OCI-LY1 (cell line): ENCODE measurements at regions not wholly inside any gene's neighbourhood (a gene's known extent, or its start where the extent isn't known, plus 50 kb on each side); places are given as distances from the start of the nearest gene placed in this dataset.

Source experiments
- H2AFZ ChIP-seq: fragments of 200-600 bp; sonication (generic), shearing (Covaris generic); 2 replicates; pipeline ENCODE4 v1.6.0; 2014; ENCODE audit warnings: antibody characterized with exemption, mild to moderate bottlenecking, low read length
- H3F3A ChIP-seq: fragments of 200-600 bp; sonication (generic), shearing (Covaris generic); 2 replicates; pipeline ENCODE4 v1.6.0; 2014; ENCODE audit warnings: mild to moderate bottlenecking, antibody characterized with exemption, low read length, moderate library complexity; ENCODE audit not compliant: insufficient read depth
- H3K27ac ChIP-seq: fragments of 200-600 bp; sonication (generic); 2 replicates; pipeline ENCODE4 v1.5.1; 2014; ENCODE audit warnings: low read length, mixed run types, mild to moderate bottlenecking, low read depth; ENCODE audit not compliant: poor library complexity, severe bottlenecking
- H3K27me3 ChIP-seq: fragments of 200-600 bp; sonication (generic); 2 replicates; pipeline ENCODE4 v1.6.0; 2014; ENCODE audit warnings: antibody characterized with exemption, mild to moderate bottlenecking, low read length, moderate library complexity; ENCODE audit not compliant: insufficient read depth
- H3K36me3 ChIP-seq: fragments of 200-600 bp; sonication (generic); 2 replicates; pipeline ENCODE4 v1.6.1; 2014; ENCODE audit warnings: mild to moderate bottlenecking, antibody characterized with exemption, low read length, moderate library complexity, mixed read lengths; ENCODE audit not compliant: insufficient read depth
- H3K4me1 ChIP-seq: fragments of 200-600 bp; sonication (generic); 2 replicates; pipeline ENCODE4 v1.5.1; 2014; ENCODE audit warnings: mild to moderate bottlenecking, low read length, moderate library complexity; ENCODE audit not compliant: insufficient read depth, severe bottlenecking
- H3K4me2 ChIP-seq: fragments of 200-600 bp; sonication (generic), shearing (Covaris generic); 2 replicates; pipeline ENCODE4 v1.6.1; 2014; ENCODE audit warnings: low read length
- H3K4me3 ChIP-seq: fragments of 200-600 bp; sonication (generic); 2 replicates; pipeline ENCODE4 v1.5.1; 2014; ENCODE audit warnings: low read length, low read depth, mild to moderate bottlenecking, mixed read lengths; ENCODE audit not compliant: poor library complexity, severe bottlenecking
- H3K79me2 ChIP-seq: fragments of 200-600 bp; shearing (Covaris generic); 2 replicates; pipeline ENCODE4 v1.6.1; 2016; ENCODE audit warnings: mixed run types, low read length, mixed read lengths; ENCODE audit not compliant: insufficient read depth
- H3K9ac ChIP-seq: fragments of 200-600 bp; sonication (generic), shearing (Covaris generic); 2 replicates; pipeline ENCODE4 v1.6.1; 2014; ENCODE audit warnings: mild to moderate bottlenecking, low read length, mixed read lengths
- H3K9me2 ChIP-seq: fragments of 200-600 bp; sonication (generic), shearing (Covaris generic); 2 replicates; pipeline ENCODE4 v1.6.1; 2014; ENCODE audit warnings: low read depth, mild to moderate bottlenecking, low read length, mixed read lengths
- H3K9me3 ChIP-seq: fragments of 200-600 bp; shearing (Covaris generic); 2 replicates; pipeline ENCODE4 v1.6.1; 2014; ENCODE audit warnings: low read length, mixed read lengths
- H4K20me1 ChIP-seq: fragments of 200-600 bp; sonication (generic), shearing (Covaris generic); 2 replicates; pipeline ENCODE4 v1.6.0; 2016; ENCODE audit warnings: mild to moderate bottlenecking, low read length; ENCODE audit not compliant: insufficient read depth
- EZH2 ChIP-seq: fragments of 200-600 bp; sonication (generic), shearing (Covaris generic); IDR thresholded peaks from 2 replicates; pipeline ENCODE4 v1.8.0; 2017; ENCODE audit warnings: borderline replicate concordance, mixed run types, mild to moderate bottlenecking, antibody characterized with exemption, low read length, moderate library complexity, mixed read lengths
- TF ChIP-seq, protein P1 (sequence below): fragments of 200-600 bp; sonication (generic), shearing (Covaris generic); IDR thresholded peaks from 2 replicates; pipeline ENCODE4 v1.5.1; 2017; ENCODE audit warnings: mild to moderate bottlenecking, antibody characterized with exemption, low read length, moderate library complexity, mixed read lengths

DNA sequence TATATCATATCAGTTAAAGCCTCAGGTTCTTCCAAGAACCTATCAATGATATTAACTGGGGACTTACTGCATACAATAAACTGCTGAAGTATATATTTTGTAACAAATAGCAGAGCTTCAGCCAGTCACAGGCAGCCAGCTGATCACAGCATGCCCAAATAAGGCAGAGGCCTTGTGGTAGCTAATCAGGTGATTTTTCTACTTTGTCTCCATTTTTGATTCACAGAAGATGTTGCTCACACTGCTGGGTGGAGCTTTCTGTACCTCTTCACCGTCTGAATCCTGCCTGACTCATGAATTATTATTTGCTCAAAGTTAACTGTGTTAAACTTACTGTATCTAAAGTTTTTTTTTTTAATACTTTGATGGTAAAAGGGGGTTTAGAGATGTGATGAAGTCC, 357.4 kb downstream of the PSAT1 start:
- H3K27ac ChIP-seq: no peak overlapping the region
- TF ChIP-seq, protein P1, sequence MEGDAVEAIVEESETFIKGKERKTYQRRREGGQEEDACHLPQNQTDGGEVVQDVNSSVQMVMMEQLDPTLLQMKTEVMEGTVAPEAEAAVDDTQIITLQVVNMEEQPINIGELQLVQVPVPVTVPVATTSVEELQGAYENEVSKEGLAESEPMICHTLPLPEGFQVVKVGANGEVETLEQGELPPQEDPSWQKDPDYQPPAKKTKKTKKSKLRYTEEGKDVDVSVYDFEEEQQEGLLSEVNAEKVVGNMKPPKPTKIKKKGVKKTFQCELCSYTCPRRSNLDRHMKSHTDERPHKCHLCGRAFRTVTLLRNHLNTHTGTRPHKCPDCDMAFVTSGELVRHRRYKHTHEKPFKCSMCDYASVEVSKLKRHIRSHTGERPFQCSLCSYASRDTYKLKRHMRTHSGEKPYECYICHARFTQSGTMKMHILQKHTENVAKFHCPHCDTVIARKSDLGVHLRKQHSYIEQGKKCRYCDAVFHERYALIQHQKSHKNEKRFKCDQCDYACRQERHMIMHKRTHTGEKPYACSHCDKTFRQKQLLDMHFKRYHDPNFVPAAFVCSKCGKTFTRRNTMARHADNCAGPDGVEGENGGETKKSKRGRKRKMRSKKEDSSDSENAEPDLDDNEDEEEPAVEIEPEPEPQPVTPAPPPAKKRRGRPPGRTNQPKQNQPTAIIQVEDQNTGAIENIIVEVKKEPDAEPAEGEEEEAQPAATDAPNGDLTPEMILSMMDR: no peak
- TF ChIP-seq EZH2: no peak
- H4K20me1 ChIP-seq: no peaks in the 10 kb centered on the region
- H3K9me3 ChIP-seq: no peaks in the 10 kb centered on the region
- H3K9me2 ChIP-seq: no peaks in the 10 kb centered on the region
- H3K79me2 ChIP-seq: no peaks in the 10 kb centered on the region
- no peak overlapping the region for H3K4me2 ChIP-seq
- H3K27me3 ChIP-seq: no peaks in the 10 kb centered on the region
- H3K4me3 ChIP-seq: no peak overlapping the region
- H3K4me1 ChIP-seq: no peaks in the 10 kb centered on the region
- no peak overlapping the region for H3K9ac ChIP-seq
- H3K36me3 ChIP-seq: no peaks in the 10 kb centered on the region
- H2AFZ ChIP-seq: no peak overlapping the region
- H3F3A ChIP-seq: no peaks in the 10 kb centered on the region

DNA sequence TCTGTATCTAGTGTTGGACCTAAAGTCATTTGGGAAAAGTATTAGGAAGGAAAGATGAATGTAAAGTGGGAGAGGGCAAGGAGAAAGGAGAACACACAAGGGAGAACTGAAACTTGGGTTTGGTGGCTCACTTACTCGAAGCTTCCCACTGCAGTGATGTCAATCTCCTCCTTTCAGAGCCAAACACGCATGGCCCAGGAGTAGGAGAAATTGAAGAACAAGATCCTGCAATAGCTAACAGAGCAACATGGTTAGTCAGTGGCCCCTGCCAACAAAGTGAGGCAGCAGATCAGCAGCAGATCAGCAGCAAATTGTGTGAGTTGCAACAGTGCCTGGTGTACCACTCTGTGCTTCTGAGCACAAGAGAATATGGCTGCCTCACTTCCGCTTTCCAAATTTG, 366.4 kb downstream of the PSAT1 start:
- TF ChIP-seq, protein P1: no peak
- no peak for TF ChIP-seq EZH2
- H2AFZ ChIP-seq: no peak overlapping the region
- H3K9me3 ChIP-seq: no peaks in the 10 kb centered on the region
- H3K9ac ChIP-seq: no peak overlapping the region
- H3K27me3 ChIP-seq: no peaks in the 10 kb centered on the region; the same call in 1 of the 2 replicates
- no peaks in the 10 kb centered on the region for H3K9me2 ChIP-seq
- H3K4me1 ChIP-seq: no peaks in the 10 kb centered on the region
- no peaks in the 10 kb centered on the region for H3K36me3 ChIP-seq
- H3K79me2 ChIP-seq: no peaks in the 10 kb centered on the region
- no peaks in the 10 kb centered on the region for H4K20me1 ChIP-seq
- H3F3A ChIP-seq: no peaks in the 10 kb centered on the region
- no peak overlapping the region for H3K27ac ChIP-seq
- no peak overlapping the region for H3K4me3 ChIP-seq
- no peak overlapping the region for H3K4me2 ChIP-seq

DNA sequence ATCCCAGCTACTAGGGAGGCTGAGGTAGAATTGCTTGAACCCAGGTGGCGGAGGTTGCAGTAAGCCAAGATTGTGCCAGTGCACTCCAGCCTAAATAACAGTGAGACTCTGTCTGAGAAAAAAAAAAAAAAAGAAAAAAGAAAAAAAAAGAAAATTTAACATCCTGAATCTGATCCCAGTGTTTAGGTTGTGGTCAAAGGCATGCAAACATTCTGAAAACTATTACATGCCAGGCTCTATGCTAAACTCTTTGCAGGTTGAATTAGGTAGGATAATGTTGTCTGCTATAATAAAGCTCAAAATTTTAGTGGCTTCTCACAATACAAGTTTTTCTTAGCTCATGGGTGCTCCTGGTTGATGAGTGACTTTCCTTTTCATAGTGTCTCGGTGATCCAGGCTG, 367.4 kb downstream of the PSAT1 start:
- Histone ChIP-seq H3K79me2 (no peaks in the 10 kb centered on the region), H3K9me3 (no peaks in the 10 kb centered on the region), H3K4me3 (no peak overlapping the region), H3K9ac (no peak overlapping the region), H3K9me2 (no peaks in the 10 kb centered on the region), H3K27ac (no peak overlapping the region), H3K27me3 (no peaks in the 10 kb centered on the region; the same call in 1 of the 2 replicates), H3K4me1 (no peaks in the 10 kb centered on the region), H2AFZ (no peak overlapping the region), H4K20me1 (no peaks in the 10 kb centered on the region), H3K36me3 (no peaks in the 10 kb centered on the region), H3F3A (no peaks in the 10 kb centered on the region), H3K4me2 (no peak overlapping the region)
- TF ChIP-seq, protein P1: no peak
- TF ChIP-seq EZH2: no peak
